ENCODE measurements at regions not wholly inside any gene's neighbourhood (a gene's known extent, or its start where the extent isn't known, plus 50 kb on each side); places are given as distances from the start of the nearest gene placed in this dataset.

DNA sequence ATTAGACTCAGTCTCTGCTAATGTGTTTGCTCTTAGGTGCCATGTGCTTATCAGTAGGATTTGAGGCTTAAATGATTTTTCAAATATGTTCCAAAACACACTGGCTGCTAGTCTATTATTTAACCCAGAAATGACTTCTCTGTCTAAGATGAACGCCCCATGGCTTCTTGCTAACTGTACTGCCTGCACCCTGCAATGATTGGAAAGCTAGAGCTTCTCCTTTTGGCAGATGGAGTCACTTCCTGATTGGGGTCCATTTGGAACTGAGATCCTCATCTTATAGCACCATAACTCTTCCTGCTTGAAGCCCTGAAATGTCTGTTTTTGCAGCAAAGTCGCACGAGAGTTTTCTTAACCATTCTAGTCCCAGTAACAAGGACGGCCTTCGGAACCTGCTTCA is 186.5 kb upstream of the ADO start:
- ChIA-PET POLR2A (no interaction called here), CTCF (no interaction called here)
- H3K4me1 ChIP-seq = peaks cover 20% of the 10 kb centered on the region; the same call in 2 of the 3 replicates
- FAIRE-seq (no peak), DNase-seq (ENCODE audit: low read depth in 1 of 2, low spot score in 1 of 2) (no peak), ATAC-seq (no peak)
- 84% methylated on average over 5 of the region's 5 CpGs for WGBS (ENCODE audit: missing lambda C conversion rate)
- H3K27ac ChIP-seq = no peak overlapping the region
- no peak for TF ChIP-seq JUNB (IDR thresholded peaks at IDR 0.05)
- TF ChIP-seq ZNF302 (CRISPR knock-in tag; IDR thresholded peaks at IDR 0.05) = no peak
- no peak for TF ChIP-seq RAD21 (conservative IDR thresholded peaks at IDR 0.05 in 1 of 2, IDR thresholded peaks at IDR 0.05 in 1 of 2)
- no peak for TF ChIP-seq KDM5A (IDR thresholded peaks at IDR 0.05)
- no peak for TF ChIP-seq MYC (IDR thresholded peaks at IDR 0.05; ENCODE audit: borderline replicate concordance, low read length)
- TF ChIP-seq KDM1A (IDR thresholded peaks at IDR 0.05; ENCODE audit: low read depth) = no peak
- TF ChIP-seq NR3C1 (IDR thresholded peaks at IDR 0.05) = no peak
- H3K9me3 ChIP-seq = no peaks in the 10 kb centered on the region
- no peak overlapping the region for H3K4me3 ChIP-seq
- no peak overlapping the region for H3K4me2 ChIP-seq

DNA sequence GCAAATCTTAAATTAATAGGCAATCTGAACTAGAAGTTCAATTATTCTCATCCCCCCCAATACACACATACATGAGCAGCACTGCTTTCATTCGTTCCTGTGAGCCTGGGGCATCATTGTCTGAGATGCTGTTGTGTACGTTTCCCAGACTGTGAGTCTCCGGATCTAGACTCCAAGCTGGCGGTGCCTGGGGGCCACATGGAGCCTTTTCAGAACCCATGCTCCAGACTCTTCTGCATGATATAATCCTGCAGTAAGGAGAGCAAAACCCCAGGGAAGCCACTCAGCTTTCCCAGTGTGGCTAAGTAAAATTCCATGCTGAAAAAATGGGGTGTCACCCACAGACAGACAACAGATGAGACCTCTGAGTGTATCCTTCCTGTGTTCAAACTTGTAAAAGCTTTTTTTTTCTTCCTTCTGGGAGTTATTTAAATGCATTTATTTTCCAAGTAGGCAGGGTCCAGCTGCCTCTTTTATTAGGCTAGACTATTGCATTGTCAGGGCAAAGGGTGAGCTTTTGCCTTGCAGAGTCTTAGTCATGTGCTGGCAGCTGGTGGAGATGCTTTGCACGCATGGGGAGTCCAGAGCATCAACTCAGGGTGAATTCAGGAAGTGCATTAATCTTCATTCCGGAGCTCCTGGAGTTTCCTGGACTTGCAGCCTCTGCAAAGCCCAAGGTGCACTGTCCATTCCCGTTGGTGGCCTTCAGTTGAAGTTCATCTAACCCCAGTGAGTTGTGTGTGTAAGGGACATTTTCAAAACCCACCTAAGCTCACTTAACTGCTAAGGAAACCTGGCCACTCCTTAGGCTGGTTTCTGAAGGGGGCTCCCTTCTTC is 185.7 kb upstream of the ADO start:
- DNase-seq (ENCODE audit: low read depth in 1 of 2, low spot score in 1 of 2) = peak in 1 of 2 experiments; percentile 19
- H3K4me2 ChIP-seq = no peak overlapping the region
- no peak for FAIRE-seq
- peak in 1 of 2 experiments; percentile 60; a peak in 3 of 6 replicates for ATAC-seq
- CTCF ChIA-PET = interaction anchor here (1.2 to 1.8 kb wide), 2 partner anchors 8 to 10 kb away, joined by 5 to 8 read pairs; no protein-coding TSS in a partner anchor
- POLR2A ChIA-PET = interaction anchor here (0.5 kb wide), 1 partner anchor 897 kb away, joined by 3 read pairs; no protein-coding TSS in a partner anchor
- 41% methylated on average over 7 of the region's 7 CpGs for WGBS (ENCODE audit: missing lambda C conversion rate)
- no peaks in the 10 kb centered on the region for H3K9me3 ChIP-seq
- no peak for TF ChIP-seq FOSL2 (IDR thresholded peaks at IDR 0.05)
- no peak for TF ChIP-seq FOSL2 (CRISPR knock-in tag; IDR thresholded peaks at IDR 0.05)
- TF ChIP-seq RNF2 (IDR thresholded peaks at IDR 0.05; ENCODE audit: borderline replicate concordance, low read depth) = no peak
- no peak for TF ChIP-seq KDM5A (IDR thresholded peaks at IDR 0.05)
- no peak for TF ChIP-seq BHLHE40 (IDR thresholded peaks at IDR 0.05; ENCODE audit: low read depth, low read length)
- no peak for TF ChIP-seq FOXS1 (CRISPR knock-in tag; IDR thresholded peaks at IDR 0.05)
- TF ChIP-seq, protein P1, sequence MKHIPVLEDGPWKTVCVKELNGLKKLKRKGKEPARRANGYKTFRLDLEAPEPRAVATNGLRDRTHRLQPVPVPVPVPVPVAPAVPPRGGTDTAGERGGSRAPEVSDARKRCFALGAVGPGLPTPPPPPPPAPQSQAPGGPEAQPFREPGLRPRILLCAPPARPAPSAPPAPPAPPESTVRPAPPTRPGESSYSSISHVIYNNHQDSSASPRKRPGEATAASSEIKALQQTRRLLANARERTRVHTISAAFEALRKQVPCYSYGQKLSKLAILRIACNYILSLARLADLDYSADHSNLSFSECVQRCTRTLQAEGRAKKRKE (CRISPR knock-in tag; IDR thresholded peaks at IDR 0.05; ENCODE audit: low read depth) = no peak
- TF ChIP-seq ESRRA (IDR thresholded peaks at IDR 0.05; ENCODE audit: borderline replicate concordance, low read length) = no peak
- TF ChIP-seq MAFK (IDR thresholded peaks at IDR 0.05; ENCODE audit: partially characterized antibody) = no peak
- TF ChIP-seq SMC3 (IDR thresholded peaks at IDR 0.05) = no peak
- TF ChIP-seq, protein P2, sequence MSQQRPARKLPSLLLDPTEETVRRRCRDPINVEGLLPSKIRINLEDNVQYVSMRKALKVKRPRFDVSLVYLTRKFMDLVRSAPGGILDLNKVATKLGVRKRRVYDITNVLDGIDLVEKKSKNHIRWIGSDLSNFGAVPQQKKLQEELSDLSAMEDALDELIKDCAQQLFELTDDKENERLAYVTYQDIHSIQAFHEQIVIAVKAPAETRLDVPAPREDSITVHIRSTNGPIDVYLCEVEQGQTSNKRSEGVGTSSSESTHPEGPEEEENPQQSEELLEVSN (IDR thresholded peaks at IDR 0.05; ENCODE audit: borderline replicate concordance, low read depth) = no peak
- TF ChIP-seq NFE2L2 (conservative IDR thresholded peaks at IDR 0.05; ENCODE audit: low read length) = no peak
- H3K27ac ChIP-seq = no peak overlapping the region
- H3K4me1 ChIP-seq = peaks cover 13% of the 10 kb centered on the region; the same call in 2 of the 3 replicates
- no peak overlapping the region for H3K4me3 ChIP-seq

DNA sequence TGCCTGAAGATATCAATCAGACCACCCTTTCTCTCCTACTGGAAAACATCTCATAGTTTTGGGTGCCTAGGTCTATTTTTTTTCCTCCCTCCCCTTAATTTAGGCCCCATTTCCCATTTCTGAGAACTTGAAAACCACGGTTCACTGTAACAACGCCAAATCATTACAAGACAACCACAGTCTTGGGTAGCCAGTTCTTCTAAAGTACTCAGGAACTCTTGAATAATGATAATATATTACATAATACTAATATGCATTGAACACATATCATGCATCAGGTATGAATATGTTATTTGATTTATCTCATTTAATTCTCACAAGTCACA is 185.1 kb upstream of the ADO start:
- no peak for FAIRE-seq
- H3K4me2 ChIP-seq = no peak overlapping the region
- DNase-seq (ENCODE audit: low read depth in 1 of 2, low spot score in 1 of 2) = no peak
- H3K27ac ChIP-seq = no peak overlapping the region
- ATAC-seq = no peak
- H3K4me3 ChIP-seq = no peak overlapping the region
- ChIA-PET CTCF (interaction anchor here (1.2 to 1.8 kb wide), 2 partner anchors 9 to 11 kb away, joined by 5 to 8 read pairs; no protein-coding TSS in a partner anchor), POLR2A (interaction anchor here (0.5 kb wide), 1 partner anchor 897 kb away, joined by 3 read pairs; no protein-coding TSS in a partner anchor)
- 61% methylated on average over 2 of the region's 2 CpGs for WGBS (ENCODE audit: missing lambda C conversion rate)
- no peaks in the 10 kb centered on the region for H3K9me3 ChIP-seq
- peaks cover 8% of the 10 kb centered on the region; the same call in 1 of the 3 replicates for H3K4me1 ChIP-seq
- no peak for TF ChIP-seq KDM1A (IDR thresholded peaks at IDR 0.05; ENCODE audit: low read depth)
- no peak for TF ChIP-seq FOSL2 (IDR thresholded peaks at IDR 0.05)
- TF ChIP-seq FOSL2 (CRISPR knock-in tag; IDR thresholded peaks at IDR 0.05) = no peak
- no peak for TF ChIP-seq CBX2 (IDR thresholded peaks at IDR 0.05; ENCODE audit: borderline replicate concordance, low read depth)
- TF ChIP-seq, protein P3, sequence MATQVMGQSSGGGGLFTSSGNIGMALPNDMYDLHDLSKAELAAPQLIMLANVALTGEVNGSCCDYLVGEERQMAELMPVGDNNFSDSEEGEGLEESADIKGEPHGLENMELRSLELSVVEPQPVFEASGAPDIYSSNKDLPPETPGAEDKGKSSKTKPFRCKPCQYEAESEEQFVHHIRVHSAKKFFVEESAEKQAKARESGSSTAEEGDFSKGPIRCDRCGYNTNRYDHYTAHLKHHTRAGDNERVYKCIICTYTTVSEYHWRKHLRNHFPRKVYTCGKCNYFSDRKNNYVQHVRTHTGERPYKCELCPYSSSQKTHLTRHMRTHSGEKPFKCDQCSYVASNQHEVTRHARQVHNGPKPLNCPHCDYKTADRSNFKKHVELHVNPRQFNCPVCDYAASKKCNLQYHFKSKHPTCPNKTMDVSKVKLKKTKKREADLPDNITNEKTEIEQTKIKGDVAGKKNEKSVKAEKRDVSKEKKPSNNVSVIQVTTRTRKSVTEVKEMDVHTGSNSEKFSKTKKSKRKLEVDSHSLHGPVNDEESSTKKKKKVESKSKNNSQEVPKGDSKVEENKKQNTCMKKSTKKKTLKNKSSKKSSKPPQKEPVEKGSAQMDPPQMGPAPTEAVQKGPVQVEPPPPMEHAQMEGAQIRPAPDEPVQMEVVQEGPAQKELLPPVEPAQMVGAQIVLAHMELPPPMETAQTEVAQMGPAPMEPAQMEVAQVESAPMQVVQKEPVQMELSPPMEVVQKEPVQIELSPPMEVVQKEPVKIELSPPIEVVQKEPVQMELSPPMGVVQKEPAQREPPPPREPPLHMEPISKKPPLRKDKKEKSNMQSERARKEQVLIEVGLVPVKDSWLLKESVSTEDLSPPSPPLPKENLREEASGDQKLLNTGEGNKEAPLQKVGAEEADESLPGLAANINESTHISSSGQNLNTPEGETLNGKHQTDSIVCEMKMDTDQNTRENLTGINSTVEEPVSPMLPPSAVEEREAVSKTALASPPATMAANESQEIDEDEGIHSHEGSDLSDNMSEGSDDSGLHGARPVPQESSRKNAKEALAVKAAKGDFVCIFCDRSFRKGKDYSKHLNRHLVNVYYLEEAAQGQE (IDR thresholded peaks at IDR 0.05) = no peak
- TF ChIP-seq, protein P4, sequence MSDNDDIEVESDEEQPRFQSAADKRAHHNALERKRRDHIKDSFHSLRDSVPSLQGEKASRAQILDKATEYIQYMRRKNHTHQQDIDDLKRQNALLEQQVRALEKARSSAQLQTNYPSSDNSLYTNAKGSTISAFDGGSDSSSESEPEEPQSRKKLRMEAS (IDR thresholded peaks at IDR 0.05) = no peak
- TF ChIP-seq POLR2AphosphoS2 (conservative IDR thresholded peaks at IDR 0.05; ENCODE audit: low read length) = no peak
- no peak for TF ChIP-seq HEYL (CRISPR knock-in tag; IDR thresholded peaks at IDR 0.05)
- TF ChIP-seq CHD4 (IDR thresholded peaks at IDR 0.05; ENCODE audit: borderline replicate concordance) = no peak
- no peak for TF ChIP-seq NFE2L2 (conservative IDR thresholded peaks at IDR 0.05; ENCODE audit: low read length)
- TF ChIP-seq, protein P2 (IDR thresholded peaks at IDR 0.05; ENCODE audit: borderline replicate concordance, low read depth) = no peak
- TF ChIP-seq, protein P5, sequence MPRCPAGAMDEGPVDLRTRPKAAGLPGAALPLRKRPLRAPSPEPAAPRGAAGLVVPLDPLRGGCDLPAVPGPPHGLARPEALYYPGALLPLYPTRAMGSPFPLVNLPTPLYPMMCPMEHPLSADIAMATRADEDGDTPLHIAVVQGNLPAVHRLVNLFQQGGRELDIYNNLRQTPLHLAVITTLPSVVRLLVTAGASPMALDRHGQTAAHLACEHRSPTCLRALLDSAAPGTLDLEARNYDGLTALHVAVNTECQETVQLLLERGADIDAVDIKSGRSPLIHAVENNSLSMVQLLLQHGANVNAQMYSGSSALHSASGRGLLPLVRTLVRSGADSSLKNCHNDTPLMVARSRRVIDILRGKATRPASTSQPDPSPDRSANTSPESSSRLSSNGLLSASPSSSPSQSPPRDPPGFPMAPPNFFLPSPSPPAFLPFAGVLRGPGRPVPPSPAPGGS (IDR thresholded peaks at IDR 0.05) = no peak
- TF ChIP-seq RAD21 (conservative IDR thresholded peaks at IDR 0.05 in 1 of 2, IDR thresholded peaks at IDR 0.05 in 1 of 2) = no peak
- no peak for TF ChIP-seq RNF2 (IDR thresholded peaks at IDR 0.05; ENCODE audit: borderline replicate concordance, low read depth)
